ENCODE measurements at regions not wholly inside any gene's neighbourhood (a gene's known extent, or its start where the extent isn't known, plus 50 kb on each side); places are given as distances from the start of the nearest gene placed in this dataset.
"Not testable (repeated sequence)": the region's sequence is repeated elsewhere in the genome, so short reads cannot be mapped to it uniquely, and the experiment has no call there.

DNA sequence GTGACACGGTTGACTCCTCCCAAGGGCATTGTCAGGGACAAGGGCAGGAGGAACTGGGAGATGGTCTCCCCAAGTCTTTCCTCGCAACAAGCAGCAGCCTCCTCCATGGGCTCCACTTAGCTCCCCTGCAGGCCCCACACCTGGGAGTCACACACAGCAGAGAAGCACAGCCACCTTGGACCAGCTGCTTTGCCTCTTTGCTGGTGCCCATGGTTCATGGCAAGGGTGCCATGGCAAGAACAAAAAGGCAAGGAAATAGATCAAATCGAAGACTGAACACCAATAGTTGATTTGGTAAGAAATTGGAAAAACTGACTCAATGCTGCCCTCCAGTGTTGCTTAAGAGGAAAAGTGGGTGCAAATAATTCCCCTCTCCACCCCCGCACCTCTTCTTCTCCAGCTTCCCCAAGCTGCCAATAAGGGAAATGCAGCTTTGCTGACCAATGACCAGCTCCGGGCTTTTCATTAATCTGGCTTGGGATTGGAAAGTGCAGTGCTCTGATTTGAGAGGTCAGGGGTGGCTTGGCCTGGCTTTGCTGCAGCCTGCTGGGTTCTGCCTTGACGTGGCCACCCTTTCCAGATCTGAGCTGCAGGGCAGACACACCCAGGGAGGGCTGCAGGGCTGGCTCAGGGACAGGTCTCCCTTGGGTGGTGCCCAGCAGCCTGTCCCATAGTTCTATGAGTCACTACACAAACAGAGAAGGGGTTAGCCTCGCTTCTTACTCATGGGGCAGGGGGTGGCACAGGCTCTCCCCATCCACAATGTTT is 162.0 kb downstream of the KLF13 start:
- peak; percentile 52 for DNase-seq

DNA sequence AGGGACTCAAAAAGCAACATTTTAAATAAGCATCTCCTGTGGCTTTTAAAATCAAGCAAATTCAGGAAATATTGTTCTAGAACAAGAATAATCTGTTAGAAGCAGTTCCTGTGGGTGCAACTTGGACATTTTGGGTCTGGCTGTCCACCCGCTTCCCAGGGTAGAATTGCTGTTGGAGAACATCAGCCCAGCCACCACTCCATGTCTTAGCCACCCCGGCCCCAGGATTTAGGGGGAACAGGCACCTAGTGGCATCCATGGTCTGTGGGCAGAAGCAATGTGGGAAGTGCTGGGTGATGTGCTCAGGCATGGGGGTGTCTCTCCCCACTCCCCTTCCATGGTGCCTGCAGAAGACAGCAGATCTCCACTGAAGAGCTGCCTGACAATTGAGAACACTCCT is 162.6 kb downstream of the KLF13 start:
- DNase-seq, result no peak

DNA sequence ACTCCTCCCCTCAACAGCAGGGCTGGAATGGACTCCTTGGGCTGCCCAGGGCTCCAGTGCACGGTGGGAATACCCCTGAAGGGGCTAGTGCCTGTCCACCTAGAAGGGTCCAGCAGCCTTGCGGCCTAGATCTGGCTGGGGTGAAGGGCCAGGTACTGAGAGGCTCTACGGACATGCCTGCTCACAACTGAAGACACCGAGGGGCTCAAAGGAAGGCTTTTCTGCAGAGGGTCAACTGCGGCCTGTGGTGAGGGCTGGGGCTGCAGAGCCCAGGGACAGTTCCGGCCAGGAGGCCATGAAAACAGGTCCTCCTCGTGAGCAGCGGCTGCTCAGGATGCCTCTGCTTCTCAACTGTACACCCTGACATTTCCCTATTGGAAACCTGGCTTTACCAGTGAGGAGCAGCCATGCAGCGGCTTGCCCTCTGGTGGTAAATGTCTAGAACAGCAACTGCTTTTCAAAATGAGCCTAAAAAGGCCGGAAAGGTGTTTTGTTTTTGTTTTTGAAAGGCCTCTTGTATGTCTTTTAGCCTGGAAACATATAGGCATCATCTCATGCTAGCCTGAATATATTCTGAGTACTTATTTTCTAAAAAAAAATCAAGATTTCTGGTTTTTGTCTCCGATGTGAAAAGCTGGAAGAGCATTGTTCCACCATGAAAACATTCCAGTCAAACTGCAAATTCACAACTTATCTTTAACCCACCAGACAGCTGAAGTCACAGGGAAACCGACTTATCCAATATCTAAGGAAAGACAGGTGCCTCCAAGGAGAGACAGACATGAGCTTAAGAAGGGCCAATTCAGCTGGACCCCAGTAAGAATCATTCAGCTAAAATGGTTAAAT is 163.4 kb downstream of the KLF13 start:
- peak; percentile 57 for DNase-seq

DNA sequence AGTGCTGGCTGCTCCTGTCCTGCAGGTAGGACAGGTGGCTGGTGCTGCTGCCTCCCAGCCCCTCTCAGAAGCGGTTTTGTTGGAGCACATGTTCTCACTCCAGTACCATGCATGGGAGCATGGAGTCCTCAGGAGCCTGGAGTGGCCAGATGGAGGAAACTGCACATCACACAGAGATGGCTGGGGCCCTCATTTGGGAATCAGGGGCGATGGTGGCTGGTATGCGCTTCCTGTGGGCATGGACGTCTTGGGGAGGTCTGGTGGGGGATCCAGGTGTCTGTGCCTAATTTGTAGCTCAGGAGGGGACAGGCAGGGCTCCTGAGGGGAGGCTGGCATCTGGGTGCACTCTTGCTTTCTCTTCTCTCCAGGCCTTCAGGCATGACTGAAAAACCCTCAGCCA is 168.2 kb downstream of the KLF13 start:
- no peak for DNase-seq

DNA sequence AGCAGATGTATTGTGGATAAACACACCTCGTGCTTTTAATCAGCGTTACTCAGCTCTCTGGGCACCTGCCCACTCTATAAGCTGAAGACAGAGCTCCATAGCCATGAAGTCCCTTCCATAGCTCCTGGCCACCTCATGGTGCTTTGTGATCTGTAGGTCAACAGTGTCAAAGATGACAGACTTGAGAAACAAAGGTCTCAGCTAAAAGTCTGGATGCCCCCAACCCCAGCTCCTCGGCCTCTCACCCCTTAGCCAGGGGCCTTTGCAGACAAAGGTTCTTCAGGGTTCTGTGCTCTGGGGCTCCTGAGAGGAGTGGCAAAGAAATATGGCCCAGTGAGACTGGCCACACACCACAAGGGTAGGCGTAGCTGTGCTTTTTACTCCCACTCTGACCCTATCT is 168.6 kb downstream of the KLF13 start:
- DNase-seq, result no peak

DNA sequence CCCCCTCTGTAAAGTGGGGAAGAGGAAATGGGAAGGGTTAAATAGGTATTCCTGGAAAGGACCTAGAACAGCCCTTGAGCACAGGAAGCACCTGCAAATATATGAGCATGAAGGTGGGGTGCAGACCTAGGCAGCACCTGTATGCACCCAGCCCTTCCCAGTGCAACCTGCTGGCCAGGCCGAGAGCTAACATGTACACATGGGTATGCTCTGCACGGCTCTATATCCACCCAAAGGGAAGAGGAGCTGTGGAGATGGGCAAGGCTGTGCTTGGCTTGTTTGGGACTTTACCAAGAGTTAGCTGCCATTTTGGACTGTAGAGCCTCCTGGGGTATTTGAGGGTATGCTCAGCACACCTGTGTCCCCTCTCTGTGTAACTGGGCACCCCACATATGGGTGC is 171.2 kb downstream of the KLF13 start:
- no peak for DNase-seq

DNA sequence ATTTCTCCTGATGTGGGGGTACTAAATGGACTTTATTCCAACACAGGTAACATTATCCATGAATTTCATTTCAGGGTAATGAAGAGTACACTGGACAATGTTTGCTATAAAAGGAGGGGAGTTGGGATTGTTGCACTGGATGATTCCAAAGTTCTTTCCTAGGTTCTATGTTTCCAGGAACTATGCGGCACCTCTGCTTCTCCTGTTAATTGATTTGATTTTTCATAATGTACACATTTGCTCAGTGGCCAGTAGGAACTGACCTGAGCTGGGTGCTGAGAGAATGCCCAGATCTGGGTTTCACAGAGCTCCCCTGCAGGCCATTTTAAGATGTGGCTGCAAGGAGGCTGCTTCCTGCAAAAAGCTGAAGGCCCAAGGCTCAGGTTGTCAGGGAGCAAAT is 171.7 kb downstream of the KLF13 start:
- DNase-seq, result no peak

DNA sequence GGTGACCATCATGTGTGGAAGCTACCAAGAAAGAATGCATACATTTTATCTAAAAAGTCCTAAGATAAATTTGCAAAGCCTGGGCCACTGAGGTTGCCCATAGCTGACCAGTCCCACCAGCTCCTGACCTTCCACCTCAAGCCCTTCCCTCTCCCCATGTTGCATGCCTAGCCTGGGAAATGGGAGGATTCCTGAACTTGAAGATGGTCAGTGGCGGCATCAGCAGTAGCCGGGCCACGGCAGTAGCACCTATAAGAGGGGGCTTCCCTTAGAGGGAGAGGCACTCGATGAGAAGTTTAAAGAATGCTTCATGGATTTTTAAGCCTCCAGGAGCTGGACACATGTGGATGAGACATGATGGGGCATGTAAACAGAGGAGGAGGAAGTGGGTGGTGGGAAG is 172.1 kb downstream of the KLF13 start:
- DNase-seq, result no peak

DNA sequence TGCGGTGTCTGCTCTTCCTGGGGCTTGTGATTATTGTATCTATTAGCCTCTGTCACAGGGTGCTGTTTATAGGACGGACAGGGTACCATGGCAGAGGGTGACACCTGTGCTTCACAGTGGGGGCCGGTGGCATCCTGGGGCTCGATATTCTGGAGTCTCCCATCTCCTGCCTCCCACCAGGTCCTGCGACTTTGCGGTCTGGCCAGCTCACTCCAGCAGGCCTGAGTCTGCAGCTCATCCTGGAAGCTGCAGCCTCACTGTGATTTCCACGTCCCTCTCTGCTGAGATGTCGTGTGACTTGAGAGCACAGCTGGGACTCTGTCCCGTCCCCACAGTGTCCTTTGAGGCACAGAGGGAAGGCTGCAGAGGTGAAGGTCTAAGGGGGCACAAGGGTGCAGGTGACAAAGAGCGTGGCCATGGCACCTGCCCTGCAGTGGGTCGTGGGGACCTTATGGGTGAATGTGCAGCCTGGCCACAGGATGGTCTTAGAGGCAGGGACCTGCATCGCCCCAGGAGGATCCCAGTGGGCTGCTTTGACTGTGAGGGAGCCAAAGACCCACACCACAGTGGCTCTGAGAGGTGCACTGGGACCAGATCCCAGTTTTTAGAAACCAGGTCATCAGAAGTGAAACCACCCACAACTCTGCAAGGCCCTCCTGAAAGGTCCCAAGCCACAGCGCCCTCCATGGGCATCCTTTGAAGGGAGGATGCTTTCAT is 172.8 kb downstream of the KLF13 start:
- DNase-seq, result no peak

DNA sequence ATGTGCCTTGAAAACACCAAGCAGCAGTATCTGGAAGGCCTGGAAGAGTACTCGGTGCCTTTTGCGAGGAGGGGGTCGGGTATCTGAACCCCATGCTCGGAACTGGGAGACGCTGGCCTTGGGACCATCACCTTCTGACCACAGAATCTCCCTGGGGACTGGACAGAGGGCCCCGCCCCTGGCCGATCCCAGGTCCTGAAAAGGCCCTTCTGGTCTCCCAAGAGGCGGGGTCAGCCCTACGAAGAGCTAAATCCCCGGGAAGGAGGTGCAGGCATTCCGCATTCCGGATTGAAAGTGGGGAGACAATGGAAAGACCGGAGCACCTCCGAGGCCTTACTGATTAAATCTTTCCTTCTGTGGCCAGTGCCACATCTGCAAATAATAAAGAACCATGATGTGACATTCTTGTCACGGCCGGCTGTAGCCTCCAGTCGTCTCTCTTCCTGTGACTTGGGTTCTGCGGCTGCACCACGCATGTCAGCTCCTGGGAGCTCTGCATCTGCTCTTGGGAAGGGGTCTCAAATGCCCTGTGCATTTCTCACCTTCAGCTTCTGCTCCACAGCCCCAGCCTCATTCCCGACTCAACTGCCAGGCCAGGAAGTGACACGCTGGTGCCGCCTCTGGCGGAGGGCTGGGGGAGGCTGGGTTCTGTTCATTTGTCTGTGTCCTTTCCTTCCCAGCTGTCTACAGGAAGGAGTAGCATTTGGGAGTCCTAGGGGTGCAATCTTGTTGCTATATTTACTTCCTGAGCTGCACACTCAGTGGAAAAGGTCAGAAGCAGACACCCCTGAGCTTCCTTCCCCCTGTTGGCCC is 173.5 kb downstream of the KLF13 start:
- DNase-seq, result no peak

DNA sequence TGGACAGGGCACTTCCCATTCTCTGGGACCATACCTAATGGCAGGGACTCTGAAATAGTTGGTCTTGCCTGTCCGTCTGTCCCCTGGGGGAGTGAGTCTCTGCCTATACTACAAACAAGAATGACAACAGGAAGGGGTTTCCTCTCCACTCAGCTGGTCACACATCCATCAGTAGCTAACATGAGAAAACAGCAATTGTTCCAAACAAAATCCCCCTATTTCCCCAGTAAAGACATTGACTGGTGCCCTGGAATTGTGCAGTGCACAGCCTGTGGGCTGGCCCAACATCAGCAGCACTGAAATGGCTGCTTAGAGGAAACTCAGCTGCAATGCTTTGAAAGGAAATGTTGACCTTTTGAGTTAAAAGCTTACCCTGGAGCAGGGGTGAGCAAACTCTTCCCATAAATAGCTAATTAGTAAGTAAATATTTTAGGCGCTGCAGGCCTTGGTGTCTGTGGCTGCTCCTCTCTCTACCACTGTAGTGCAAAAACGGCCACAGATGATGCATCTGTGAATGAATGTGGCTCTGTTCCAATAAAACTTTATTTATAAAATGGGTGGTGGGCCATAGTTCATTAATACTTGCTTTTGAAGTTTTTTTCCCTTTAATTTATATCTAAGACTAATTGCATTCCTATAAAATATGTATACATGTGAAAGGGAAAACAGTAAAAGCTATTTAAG is 174.3 kb downstream of the KLF13 start:
- DNase-seq, result no peak

DNA sequence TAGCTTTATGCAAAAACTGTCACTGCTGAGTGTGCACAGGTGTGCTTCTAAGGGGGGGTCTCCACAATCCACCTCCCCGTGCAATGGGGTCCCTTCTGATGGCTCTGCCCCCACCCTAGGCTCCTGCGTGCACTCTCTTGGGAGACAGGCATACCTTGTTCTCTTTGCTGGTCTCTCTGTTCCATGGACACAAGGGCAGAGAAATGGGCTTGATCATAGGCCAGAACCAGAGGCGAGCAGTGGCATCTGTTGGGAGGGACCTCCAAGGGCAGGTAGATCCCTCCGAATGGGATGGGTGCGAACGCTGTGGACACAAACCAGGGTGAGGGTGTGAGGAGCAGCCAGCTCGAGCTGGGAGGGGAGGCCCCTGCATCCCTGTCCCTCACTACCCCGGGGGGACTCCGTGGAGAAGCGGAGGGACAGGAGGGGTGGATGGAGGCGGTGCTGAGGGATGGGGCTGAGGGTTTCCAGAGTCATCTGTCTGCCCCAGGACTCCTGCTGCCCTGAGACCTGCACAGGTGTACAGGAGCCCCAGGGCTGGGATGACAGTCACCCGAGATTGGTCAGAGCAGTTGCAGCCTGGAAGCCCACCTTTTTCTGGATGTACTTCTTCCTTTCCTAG is 175.0 kb downstream of the KLF13 start:
- no peak for DNase-seq

DNA sequence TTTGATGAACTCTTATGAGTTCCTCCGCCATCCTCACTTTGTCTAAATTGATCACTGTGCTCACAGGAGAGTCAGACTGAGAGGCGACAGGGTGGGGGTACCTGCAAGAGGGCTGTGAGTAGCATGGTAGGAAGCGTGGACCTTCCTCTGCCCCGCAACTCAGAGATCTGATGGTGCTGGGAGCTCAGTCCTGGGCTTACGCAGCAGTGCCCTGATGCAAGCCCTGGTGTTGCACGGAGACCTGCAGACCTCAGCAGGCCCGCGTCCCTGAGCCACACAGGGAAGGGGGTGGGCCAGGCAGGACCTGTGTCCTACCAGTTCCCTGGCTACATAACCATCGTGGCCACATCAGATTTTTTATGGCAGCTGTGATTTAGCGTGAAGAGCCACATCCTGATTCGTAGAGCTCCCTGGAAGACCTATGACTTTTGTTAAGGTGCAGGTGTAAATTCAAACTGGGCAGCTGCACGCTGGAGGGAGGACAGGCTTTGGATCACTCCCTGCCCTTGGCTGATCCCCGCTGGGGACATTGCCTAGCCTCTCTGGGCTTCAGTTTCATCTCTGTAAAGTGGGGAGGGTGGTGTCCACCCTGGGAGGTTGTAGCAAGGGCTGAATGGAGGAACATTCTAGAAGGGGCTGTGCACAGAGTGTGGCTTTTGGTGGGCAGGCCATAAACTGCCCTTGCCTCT is 176.1 kb downstream of the KLF13 start:
- DNase-seq, result no peak

DNA sequence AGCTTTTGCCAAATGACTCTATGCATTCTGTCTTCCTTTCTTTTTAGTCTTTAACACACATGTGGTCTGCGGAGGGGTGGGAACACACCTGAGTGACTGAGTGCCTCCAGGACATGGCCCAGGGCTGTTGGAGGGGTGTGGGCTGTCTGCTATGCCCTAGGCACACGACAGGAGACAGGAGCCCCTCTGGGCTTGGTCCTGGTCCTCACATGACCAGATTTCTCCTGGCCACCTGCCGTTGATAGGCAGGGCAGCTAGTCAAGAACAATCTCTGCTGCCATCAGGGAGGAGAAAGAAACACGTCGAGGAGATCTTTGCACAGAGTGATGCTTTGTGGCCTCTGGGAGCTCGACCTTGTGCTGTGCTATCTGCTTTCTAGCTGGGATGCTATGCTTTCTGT is 176.6 kb downstream of the KLF13 start:
- no peak for DNase-seq

DNA sequence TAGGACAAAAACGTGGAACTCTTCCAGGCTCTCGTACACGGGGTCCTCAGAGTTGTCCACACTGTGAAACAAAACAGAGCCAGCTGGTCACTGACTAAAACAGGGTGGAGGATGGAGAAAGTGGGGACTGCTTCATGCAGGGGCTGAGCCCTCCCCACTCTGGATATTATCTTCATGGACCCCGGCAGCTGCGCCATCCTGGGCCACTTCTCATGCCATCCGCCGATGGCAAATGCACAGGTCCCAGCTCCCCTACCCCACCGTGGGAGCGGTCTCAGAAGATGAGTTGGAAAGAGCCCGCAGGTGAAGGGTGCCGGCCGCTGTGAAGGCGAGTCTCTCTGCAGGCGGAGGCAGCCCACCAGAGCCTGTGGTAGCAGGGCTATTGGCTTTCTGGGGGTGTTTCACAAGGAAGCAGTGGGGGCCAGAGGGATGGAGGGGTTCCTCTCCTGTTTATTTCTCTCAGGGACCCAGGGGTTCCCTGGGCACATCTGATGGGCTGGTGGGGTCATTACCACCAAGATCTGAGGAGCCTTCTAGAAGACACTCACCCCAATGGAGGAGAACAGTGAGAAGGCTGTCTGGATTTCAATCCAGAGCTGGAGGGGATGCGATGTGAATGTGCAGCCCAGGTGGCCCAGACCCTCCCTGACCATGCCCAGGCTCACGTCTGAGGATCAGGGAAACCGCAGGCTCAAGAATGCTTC is 177.3 kb downstream of the KLF13 start:
- no peak for DNase-seq

DNA sequence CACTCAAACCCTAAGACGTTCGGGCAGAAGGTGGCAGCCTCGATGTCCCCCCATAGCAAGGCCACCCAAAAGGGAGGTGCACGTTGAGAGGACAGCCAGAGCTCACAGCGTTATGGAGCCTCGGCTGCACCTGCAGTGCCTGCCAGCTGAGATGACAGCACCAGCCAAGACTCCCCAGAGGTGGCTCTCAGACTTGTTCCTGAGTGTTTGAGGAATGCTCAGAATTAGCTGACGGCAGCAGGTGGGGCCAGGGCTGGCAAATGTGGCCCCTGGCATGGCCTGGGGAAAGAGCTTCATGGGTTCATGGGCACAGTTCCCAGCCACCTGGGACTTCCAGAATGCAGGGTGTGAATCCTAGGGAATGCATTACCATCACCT is 177.8 kb downstream of the KLF13 start:
- DNase-seq, result no peak

DNA sequence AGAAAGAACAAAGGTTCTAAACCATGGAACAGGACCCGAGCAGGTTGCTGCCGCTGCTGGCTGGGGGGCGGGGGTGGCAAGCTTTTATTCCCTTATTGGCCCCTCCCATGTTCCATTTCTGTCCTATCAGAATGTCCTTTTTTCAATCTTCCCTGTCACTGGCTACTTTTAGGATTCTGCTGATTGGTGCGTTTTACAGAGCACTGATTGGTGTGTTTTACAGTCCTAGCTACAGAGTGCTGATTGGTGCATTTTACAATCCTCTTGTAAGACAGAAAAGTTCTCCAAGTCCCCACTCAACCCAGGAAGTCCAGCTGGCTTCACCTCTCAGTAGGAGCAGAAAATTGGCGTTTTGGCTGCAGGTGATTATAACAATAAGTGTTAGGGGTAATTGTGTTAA is 180.9 kb downstream of the KLF13 start:
- not testable (repeated sequence) for DNase-seq

DNA sequence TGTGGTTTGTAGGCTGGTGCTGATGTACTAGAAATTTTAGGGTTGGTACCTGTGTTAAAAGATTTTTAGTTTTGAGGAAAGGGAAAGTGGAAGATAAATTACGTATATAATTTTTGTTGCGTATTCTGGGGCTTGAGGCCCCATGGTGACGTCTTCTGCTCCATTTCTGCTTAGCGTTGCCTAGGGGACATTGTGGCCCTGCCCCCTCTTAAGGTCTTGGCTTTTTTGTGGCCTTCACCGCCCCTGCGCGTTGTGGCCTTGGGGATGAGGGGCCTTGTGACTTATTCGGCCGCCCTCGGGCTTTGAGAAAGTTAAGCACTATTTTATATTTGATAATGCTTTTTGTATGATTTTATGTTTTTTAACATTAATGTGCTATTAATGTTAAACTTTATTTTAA is 182.0 kb downstream of the KLF13 start:
- no peak for DNase-seq

DNA sequence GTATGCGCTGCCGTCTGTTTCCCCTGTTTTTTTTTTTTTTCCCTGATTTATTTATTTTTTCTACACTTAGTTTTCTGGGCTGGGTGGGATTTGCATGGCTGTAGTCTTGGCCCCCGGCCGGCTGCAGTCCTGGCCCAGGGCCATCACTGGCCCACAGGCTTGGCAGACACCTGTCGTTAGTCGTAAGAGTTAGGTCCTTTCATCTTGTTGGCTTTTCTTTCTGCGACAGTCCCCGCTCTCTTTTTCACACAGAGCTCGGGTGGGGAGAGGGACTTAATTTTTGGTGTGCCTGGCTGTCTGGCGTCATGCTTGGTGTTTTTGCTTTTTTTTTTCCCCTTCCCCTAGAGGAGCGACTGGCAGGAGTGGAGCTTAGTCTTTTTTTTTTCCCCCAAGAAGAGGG is 183.4 kb downstream of the KLF13 start:
- no peak for DNase-seq

DNA sequence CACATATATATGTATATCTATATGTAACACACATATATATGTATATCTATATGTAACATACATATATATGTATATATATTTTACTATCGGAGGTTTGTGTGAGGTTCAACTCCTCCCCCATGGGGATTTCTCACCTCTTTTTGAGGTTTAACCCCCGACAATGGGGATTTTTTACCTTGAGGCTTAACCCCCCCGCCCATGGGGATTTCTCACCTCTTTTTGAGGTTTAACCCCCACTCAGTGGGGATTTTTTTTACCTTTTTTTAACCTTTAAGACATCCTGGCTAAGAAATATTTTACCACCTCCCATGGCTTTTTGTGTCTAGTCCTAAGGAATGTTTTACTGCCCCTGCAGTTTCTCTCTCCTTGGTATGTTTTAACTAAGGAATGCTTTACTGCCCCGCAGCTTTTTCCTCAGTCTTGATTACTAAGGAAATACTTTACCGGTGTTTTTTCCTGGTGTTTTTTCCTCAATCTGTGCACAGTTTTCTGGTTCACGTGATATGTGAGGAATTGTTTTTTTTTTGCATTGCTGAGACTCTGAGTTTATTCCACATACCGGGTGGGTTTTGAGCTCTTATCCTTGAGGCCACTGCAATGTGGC is 185.2 kb downstream of the KLF13 start:
- peak; percentile 38 for DNase-seq

Measured in CD4-positive, alpha-beta T cell treated with Interleukin-6 for 4 hours (primary cell).